Caco-2 (cell line): ENCODE measurements at regions not wholly inside any gene's neighbourhood (a gene's known extent, or its start where the extent isn't known, plus 50 kb on each side); places are given as distances from the start of the nearest gene placed in this dataset.

ENCODE experiments used
- BruUV-seq: library from RNA; stranded (reverse); fragments of 400-500 nt; replicated peaks from 2 replicates; lab custom pipeline; 2021; lab: Mats Ljungman, UMichigan
- CTCF ChIA-PET: fragments of 300-600 bp; sonication (Branson Sonifier 250); formaldehyde crosslinking; loops from one replicate; lab custom pipeline; 2022; ENCODE audit warnings: antibody characterized with exemption; lab: Charles Lee
- POLR2A ChIA-PET: fragments of 300-600 bp; sonication (Branson Sonifier 250); formaldehyde crosslinking; loops from one replicate; lab custom pipeline; 2022; ENCODE audit warnings: antibody characterized with exemption; lab: Charles Lee
- DNase-seq, 2 experiments: peaks; one replicate each; pipeline versions ENCODE4 v3.0.0 to v3.0.0-alpha.2; 2020 to 2022
- H3K27me3 ChIP-seq: replicated peaks from 2 replicates; pipeline ENCODE4 v1.6.0; 2011; ENCODE audit warnings: low read length; ENCODE audit not compliant: control insufficient read depth, insufficient read depth
- H3K36me3 ChIP-seq: 2 replicates; pipeline ENCODE4 v1.5.1; 2011; ENCODE audit warnings: low read length; ENCODE audit not compliant: control insufficient read depth, insufficient read depth
- H3K4me1 ChIP-seq: fragments of 250-450 bp; sonication (Bioruptor Pico); 2 replicates; pipeline ENCODE4 v1.5.1; 2020; ENCODE audit warnings: mild to moderate bottlenecking
- H3K4me3 ChIP-seq: 2 replicates; pipeline ENCODE4 v1.5.1; 2011; ENCODE audit warnings: low read depth, mild to moderate bottlenecking, control low read depth, low read length
- H3K9me3 ChIP-seq: fragments of 250-450 bp; sonication (Bioruptor Pico); 2 replicates; pipeline ENCODE4 v1.5.1; 2020; ENCODE audit warnings: mild to moderate bottlenecking, moderate library complexity
- H3K27ac Mint-ChIP-seq: one replicate; pipeline ENCODE4 v1.8.0; 2022; ENCODE audit warnings: mixed read lengths; ENCODE audit not compliant: unreplicated experiment
- H3K27me3 Mint-ChIP-seq: one replicate; pipeline ENCODE4 v1.8.0; 2022; ENCODE audit warnings: mixed read lengths; ENCODE audit not compliant: insufficient read depth, unreplicated experiment
- H3K36me3 Mint-ChIP-seq: one replicate; pipeline ENCODE4 v1.8.0; 2022; ENCODE audit warnings: mild to moderate bottlenecking, mixed read lengths; ENCODE audit not compliant: insufficient read depth, unreplicated experiment
- H3K4me1 Mint-ChIP-seq: one replicate; pipeline ENCODE4 v1.8.0; 2022; ENCODE audit warnings: low read depth, mixed read lengths; ENCODE audit not compliant: unreplicated experiment
- H3K4me3 Mint-ChIP-seq: one replicate; pipeline ENCODE4 v1.8.0; 2022; ENCODE audit warnings: mild to moderate bottlenecking, moderate library complexity, mixed read lengths; ENCODE audit not compliant: unreplicated experiment
- H3K9me3 Mint-ChIP-seq: one replicate; pipeline ENCODE4 v1.8.0; 2022; ENCODE audit warnings: mixed read lengths; ENCODE audit not compliant: unreplicated experiment
- CTCF ChIP-seq, 2 experiments: fragments of 200-600 bp in 1 of 2; IDR thresholded peaks; 1 replicate in 1 of 2; 2 replicates in 1 of 2; pipeline versions ENCODE4 v1.5.1 to v1.8.0; 2011 to 2022; ENCODE audit warnings: antibody characterized with exemption in 1 of 2, control low read depth in 1 of 2, inconsistent platforms in 1 of 2, low read depth in 1 of 2, low read length in 1 of 2, mild to moderate bottlenecking in 1 of 2, moderate library complexity in 1 of 2; ENCODE audit not compliant: insufficient read depth in 1 of 2, severe bottlenecking in 1 of 2, unreplicated experiment in 1 of 2
- intact Hi-C: fragments of 100-400 bp; cut with micrococcal nuclease; formaldehyde crosslinking; loops from one replicate; pipeline ENCODE4 v1.10.0; 2022; ENCODE audit not compliant: unreplicated experiment

DNA sequence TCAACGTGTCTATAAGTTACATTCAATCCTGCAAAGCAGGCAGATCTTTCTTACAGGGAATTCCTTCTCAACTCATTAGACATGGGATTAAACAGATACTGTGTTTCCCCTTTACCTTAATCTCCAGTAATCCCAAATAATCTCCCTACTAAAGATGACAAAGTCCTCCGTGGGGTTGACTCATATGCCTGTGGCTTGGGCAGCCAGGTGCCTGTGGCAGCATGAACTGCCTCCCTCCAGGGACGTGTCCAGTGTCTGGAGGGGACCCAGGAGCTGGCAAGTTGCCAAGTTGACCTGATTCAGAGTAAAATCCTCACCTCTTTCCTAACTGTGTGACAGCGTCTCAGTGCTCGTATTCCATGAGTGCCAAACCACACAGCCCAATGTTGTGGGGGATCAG, 94.6 kb upstream of the PTCH1 start:
- Mint-ChIP-seq H3K4me1 (no peaks in the 10 kb centered on the region), H3K9me3 (no peaks in the 10 kb centered on the region), H3K27ac (no peak overlapping the region), H3K36me3 (no peaks in the 10 kb centered on the region), H3K4me3 (no peak overlapping the region), H3K27me3 (peaks cover 3% of the 10 kb centered on the region)
- no peaks in the 10 kb centered on the region for H3K9me3 ChIP-seq
- DNase-seq, result no peak
- no peak overlapping the region for H3K4me3 ChIP-seq
- H3K4me1 ChIP-seq, result no peaks in the 10 kb centered on the region
- no peak for TF ChIP-seq CTCF (IDR thresholded peaks at IDR 0.05; ENCODE audit: insufficient read depth in 1 of 2, low read depth in 1 of 2, low read length in 1 of 2, severe bottlenecking in 1 of 2, unreplicated experiment in 1 of 2)
- no peaks in the 10 kb centered on the region for H3K36me3 ChIP-seq
- no peaks in the 10 kb centered on the region for H3K27me3 ChIP-seq
- ChIA-PET POLR2A (no interaction called here), CTCF (no interaction called here)
- intact Hi-C loops, result no loop called here
- BruUV-seq, result no TSS peak

DNA sequence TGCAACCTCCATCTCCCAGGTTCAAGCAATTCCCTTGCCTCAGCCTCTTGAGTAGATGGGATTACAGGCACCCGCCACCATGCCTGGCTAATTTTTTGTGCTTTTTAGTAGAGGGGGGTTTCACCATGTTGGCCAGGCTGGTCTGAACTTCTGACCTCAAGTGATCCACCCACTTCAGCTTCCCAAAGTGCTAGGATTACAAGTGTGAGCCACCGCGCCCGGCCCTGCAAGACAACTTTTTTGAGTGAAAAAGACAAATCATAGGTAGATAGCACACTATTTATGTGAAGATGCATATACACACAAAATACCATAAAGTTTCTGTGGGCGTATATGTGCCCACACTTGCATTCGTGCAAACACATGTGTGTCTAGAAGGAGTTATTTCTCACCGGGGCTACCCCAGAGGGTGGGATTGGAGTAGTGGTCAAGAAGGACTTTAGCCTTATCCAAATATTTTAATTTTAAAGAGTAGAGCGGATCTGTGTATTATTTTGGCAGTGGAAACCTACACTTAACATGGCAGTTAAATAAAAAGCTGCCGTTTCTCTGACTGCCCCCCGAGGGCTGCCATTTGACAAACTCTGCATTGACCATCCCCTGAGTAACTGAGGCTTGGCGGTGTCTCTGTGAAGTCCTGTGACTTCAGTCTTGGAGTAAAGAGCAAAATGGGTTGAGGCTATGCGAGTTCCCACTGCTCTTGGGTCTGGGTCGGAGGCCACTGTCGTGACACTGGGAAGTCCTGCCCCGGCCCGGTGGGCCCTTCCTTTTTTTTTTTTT, 93.4 kb upstream of the PTCH1 start:
- Histone ChIP-seq H3K27me3 (no peaks in the 10 kb centered on the region), H3K4me1 (no peaks in the 10 kb centered on the region), H3K36me3 (no peaks in the 10 kb centered on the region), H3K9me3 (no peaks in the 10 kb centered on the region), H3K4me3 (no peak overlapping the region)
- Mint-ChIP-seq H3K27ac (no peak overlapping the region), H3K4me1 (no peaks in the 10 kb centered on the region), H3K4me3 (no peak overlapping the region), H3K36me3 (no peaks in the 10 kb centered on the region), H3K27me3 (peaks cover 3% of the 10 kb centered on the region), H3K9me3 (no peaks in the 10 kb centered on the region)
- BruUV-seq, result no TSS peak
- POLR2A ChIA-PET, result no interaction called here
- TF ChIP-seq CTCF (IDR thresholded peaks at IDR 0.05; ENCODE audit: insufficient read depth in 1 of 2, low read depth in 1 of 2, low read length in 1 of 2, severe bottlenecking in 1 of 2, unreplicated experiment in 1 of 2), result no peak
- intact Hi-C loops, result no loop called here
- DNase-seq, result no peak
- CTCF ChIA-PET, result no interaction called here

DNA sequence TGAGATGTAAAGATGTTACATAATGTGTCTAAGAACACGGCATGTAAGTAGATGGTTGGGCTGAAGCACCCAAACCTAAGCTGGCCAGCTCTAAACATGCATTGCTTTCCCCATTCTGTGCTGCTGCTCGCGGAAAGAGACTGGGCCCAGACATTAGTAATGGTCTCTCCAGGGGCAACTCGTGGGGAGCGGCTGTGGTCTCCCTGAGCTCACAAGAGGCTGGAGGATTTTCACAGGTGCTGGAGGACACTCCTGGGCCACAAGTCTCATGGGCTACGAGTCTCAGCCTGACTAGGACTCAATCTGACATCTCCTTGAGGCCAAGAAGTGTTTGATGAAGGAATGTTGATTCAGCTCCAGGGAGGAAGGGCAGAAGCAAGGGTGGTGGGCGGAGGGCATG, 92.7 kb upstream of the PTCH1 start:
- H3K4me3 ChIP-seq, result no peak overlapping the region
- Mint-ChIP-seq H3K4me3 (no peak overlapping the region), H3K9me3 (no peaks in the 10 kb centered on the region), H3K27ac (no peak overlapping the region), H3K27me3 (peaks cover 3% of the 10 kb centered on the region), H3K36me3 (no peaks in the 10 kb centered on the region), H3K4me1 (no peaks in the 10 kb centered on the region)
- H3K9me3 ChIP-seq, result no peaks in the 10 kb centered on the region
- POLR2A ChIA-PET, result no interaction called here
- intact Hi-C loops, result no loop called here
- no peaks in the 10 kb centered on the region for H3K27me3 ChIP-seq
- no TSS peak for BruUV-seq
- CTCF ChIA-PET, result no interaction called here
- no peaks in the 10 kb centered on the region for H3K4me1 ChIP-seq
- TF ChIP-seq CTCF (IDR thresholded peaks at IDR 0.05; ENCODE audit: insufficient read depth in 1 of 2, low read depth in 1 of 2, low read length in 1 of 2, severe bottlenecking in 1 of 2, unreplicated experiment in 1 of 2), result no peak
- no peak for DNase-seq
- no peaks in the 10 kb centered on the region for H3K36me3 ChIP-seq
